Neural progenitor cell (in vitro differentiated cells): ENCODE measurements at regions not wholly inside any gene's neighbourhood (a gene's known extent, or its start where the extent isn't known, plus 50 kb on each side); places are given as distances from the start of the nearest gene placed in this dataset.

Source experiments
- CTCF ChIP-seq: fragments of 200-600 bp; sonication (generic); IDR thresholded peaks from 2 replicates; pipeline ENCODE4 v1.5.1; 2017; ENCODE audit warnings: antibody characterized with exemption, mild to moderate bottlenecking
- EZH2 ChIP-seq: fragments of 200-600 bp; sonication (generic); IDR thresholded peaks from 2 replicates; pipeline ENCODE4 v1.6.1; 2017; ENCODE audit warnings: antibody characterized with exemption, mild to moderate bottlenecking, moderate library complexity
- EZH2phosphoT487 ChIP-seq: fragments of 200-600 bp; sonication (generic); IDR thresholded peaks from 2 replicates; pipeline ENCODE4 v1.6.1; 2017; ENCODE audit warnings: antibody characterized with exemption

GRCh38 chr5:144084971-144085370 is 85.5 kb downstream of the YIPF5 start:
- no peak for TF ChIP-seq CTCF
- TF ChIP-seq EZH2 = no peak
- TF ChIP-seq EZH2phosphoT487 = no peak
